Mesendoderm (in vitro differentiated cells): ENCODE measurements at regions not wholly inside any gene's neighbourhood (a gene's known extent, or its start where the extent isn't known, plus 50 kb on each side); places are given as distances from the start of the nearest gene placed in this dataset.

Experiments used
- DNase-seq: peaks from one replicate; pipeline ENCODE4 v3.0.0; 2013
- H2AK5ac ChIP-seq: 2 replicates; pipeline ENCODE4 v1.6.1; 2013; ENCODE audit warnings: low read length, inconsistent platforms
- H2BK120ac ChIP-seq: 2 replicates; pipeline ENCODE4 v1.6.1; 2013; ENCODE audit warnings: low read depth, mild to moderate bottlenecking, low read length, moderate library complexity, mixed read lengths
- H2BK15ac ChIP-seq: replicated peaks from 2 replicates; pipeline ENCODE4 v1.6.1; 2013; ENCODE audit warnings: low read depth, mild to moderate bottlenecking, moderate library complexity
- H2BK5ac ChIP-seq: 2 replicates; pipeline ENCODE4 v1.6.1; 2013; ENCODE audit warnings: low read length, inconsistent platforms
- H3K18ac ChIP-seq: 2 replicates; pipeline ENCODE4 v1.6.1; 2013; ENCODE audit warnings: mild to moderate bottlenecking, low read length, mixed read lengths
- H3K23ac ChIP-seq: one replicate; pipeline ENCODE4 v1.6.1; 2013; ENCODE audit warnings: low read length
- H3K27ac ChIP-seq: 2 replicates; pipeline ENCODE4 v1.5.1; 2013; ENCODE audit warnings: low read depth, mild to moderate bottlenecking, inconsistent platforms, low read length, moderate library complexity
- H3K27me3 ChIP-seq: 2 replicates; pipeline ENCODE4 v1.6.1; 2013; ENCODE audit warnings: low read length, control low read depth, mild to moderate bottlenecking, inconsistent platforms; ENCODE audit not compliant: insufficient read depth, poor library complexity
- H3K36me3 ChIP-seq: 2 replicates; pipeline ENCODE4 v1.6.1; 2013; ENCODE audit warnings: low read length, inconsistent platforms; ENCODE audit not compliant: control insufficient read depth, insufficient read depth
- H3K4ac ChIP-seq: one replicate; pipeline ENCODE4 v1.6.1; 2013; ENCODE audit warnings: low read depth, mild to moderate bottlenecking, low read length, moderate library complexity
- H3K4me1 ChIP-seq: 2 replicates; pipeline ENCODE4 v1.6.1; 2013; ENCODE audit warnings: low read depth, low read length, inconsistent platforms; ENCODE audit not compliant: control insufficient read depth
- H3K4me2 ChIP-seq: 2 replicates; pipeline ENCODE4 v1.6.1; 2013; ENCODE audit warnings: low read length
- H3K4me3 ChIP-seq: 2 replicates; pipeline ENCODE4 v1.5.1; 2013; ENCODE audit warnings: mild to moderate bottlenecking, low read length
- H3K56ac ChIP-seq: one replicate; pipeline ENCODE4 v1.6.1; 2013; ENCODE audit warnings: low read length
- H3K79me1 ChIP-seq: 2 replicates; pipeline ENCODE4 v1.6.1; 2013; ENCODE audit warnings: low read length, inconsistent platforms
- H3K79me2 ChIP-seq: 2 replicates; pipeline ENCODE4 v1.6.1; 2013; ENCODE audit warnings: mild to moderate bottlenecking, low read length; ENCODE audit not compliant: control insufficient read depth, insufficient read depth
- H3K9ac ChIP-seq: 2 replicates; pipeline ENCODE4 v1.6.1; 2013; ENCODE audit warnings: low read length, inconsistent platforms
- H4K5ac ChIP-seq: one replicate; pipeline ENCODE4 v1.6.1; 2013; ENCODE audit warnings: low read length
- H4K8ac ChIP-seq: one replicate; pipeline ENCODE4 v1.6.1; 2013; ENCODE audit warnings: low read depth, mild to moderate bottlenecking, control low read depth, low read length, moderate library complexity
- WGBS: extraction: QIAGEN DNeasy Blood & Tissue Kit; methylation state at CpG from one replicate; pipeline ENCODE4 v1.1.7; 2013; ENCODE audit warnings: low lambda C conversion rate, missing lambda C conversion rate; ENCODE audit not compliant: insufficient coverage; ENCODE audit errors: extremely low coverage; 5-methylcytosine and 5-hydroxymethylcytosine counted together

DNA sequence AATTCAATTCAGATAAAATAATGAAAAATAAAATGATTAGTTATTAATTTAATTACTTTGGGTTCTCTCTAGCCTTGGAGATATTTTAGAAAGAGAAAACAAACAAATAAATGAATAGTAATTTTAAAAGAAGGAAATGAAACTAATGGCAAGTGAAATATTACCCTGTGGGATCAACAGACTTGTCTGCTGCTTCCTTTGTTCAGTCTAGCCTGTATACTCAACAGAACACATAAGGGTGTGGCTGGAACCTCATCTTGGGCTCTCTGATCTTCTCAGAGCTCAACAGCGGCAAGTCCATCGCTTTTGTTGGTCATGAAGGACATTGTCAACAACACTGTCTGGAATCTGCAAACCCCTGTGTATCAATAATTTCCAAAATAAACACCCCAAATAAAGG lies 904.9 kb downstream of the IPMK start:
- H2BK5ac ChIP-seq = no peak overlapping the region
- H3K79me2 ChIP-seq = no peaks in the 10 kb centered on the region
- no peaks in the 10 kb centered on the region for H3K36me3 ChIP-seq
- H3K56ac ChIP-seq = no peak overlapping the region
- no peak overlapping the region for H3K4me2 ChIP-seq
- H2BK120ac ChIP-seq = no peak overlapping the region
- no peak overlapping the region for H3K4ac ChIP-seq
- H2AK5ac ChIP-seq = no peak overlapping the region
- no peaks in the 10 kb centered on the region for H3K79me1 ChIP-seq
- no CpG with 5 or more reads among the region's 2 CpGs for WGBS
- no peaks in the 10 kb centered on the region for H3K27me3 ChIP-seq
- no peak overlapping the region for H3K23ac ChIP-seq
- no peak overlapping the region for H3K27ac ChIP-seq
- H4K8ac ChIP-seq = no peak overlapping the region
- no peak overlapping the region for H3K18ac ChIP-seq
- no peak overlapping the region for H3K9ac ChIP-seq
- H3K4me1 ChIP-seq = no peaks in the 10 kb centered on the region
- H2BK15ac ChIP-seq = no peak overlapping the region
- no peak overlapping the region for H4K5ac ChIP-seq
- H3K4me3 ChIP-seq = no peak overlapping the region
- no peak for DNase-seq

DNA sequence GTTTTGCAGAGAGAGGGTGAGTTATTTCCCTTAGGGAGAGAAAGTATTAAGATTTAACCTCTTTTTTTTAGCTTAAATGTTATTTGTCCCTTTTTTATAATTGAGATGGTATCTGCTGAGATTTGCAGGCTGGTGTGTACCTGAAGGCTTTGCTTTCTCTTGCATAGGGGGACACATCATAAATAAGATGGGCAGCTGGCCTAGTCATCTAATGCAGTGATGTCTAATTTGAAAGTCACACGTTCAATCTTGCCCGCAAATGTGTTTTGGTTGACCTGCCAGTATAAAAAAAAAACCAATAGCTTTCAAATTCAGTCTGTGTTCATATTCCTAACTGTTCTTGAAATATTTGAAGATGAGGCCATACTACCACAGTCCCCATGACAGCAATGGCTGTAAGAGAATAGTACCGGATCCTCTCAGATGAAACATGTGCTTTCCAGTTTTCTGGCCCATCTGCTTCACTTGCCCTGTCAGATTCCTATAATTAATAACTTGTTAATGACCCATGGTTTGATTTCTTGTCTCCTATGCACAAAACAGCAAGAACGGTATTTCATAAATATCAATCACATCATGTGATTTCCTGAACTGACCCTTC lies 914.2 kb downstream of the IPMK start:
- no peak overlapping the region for H3K56ac ChIP-seq
- DNase-seq = no peak
- H3K79me2 ChIP-seq = no peaks in the 10 kb centered on the region
- no peaks in the 10 kb centered on the region for H3K36me3 ChIP-seq
- no peaks in the 10 kb centered on the region for H3K4me1 ChIP-seq
- H2BK5ac ChIP-seq = no peak overlapping the region
- H3K79me1 ChIP-seq = no peaks in the 10 kb centered on the region
- H3K4me3 ChIP-seq = no peak overlapping the region
- no CpG with 5 or more reads among the region's 4 CpGs for WGBS
- H3K9ac ChIP-seq = no peak overlapping the region
- no peak overlapping the region for H2AK5ac ChIP-seq
- H3K4ac ChIP-seq = no peak overlapping the region
- H3K27ac ChIP-seq = no peak overlapping the region
- H3K4me2 ChIP-seq = no peak overlapping the region
- H2BK120ac ChIP-seq = no peak overlapping the region
- H3K23ac ChIP-seq = no peak overlapping the region
- no peak overlapping the region for H2BK15ac ChIP-seq
- no peaks in the 10 kb centered on the region for H3K27me3 ChIP-seq
- no peak overlapping the region for H4K5ac ChIP-seq
- no peak overlapping the region for H4K8ac ChIP-seq
- H3K18ac ChIP-seq = no peak overlapping the region

DNA sequence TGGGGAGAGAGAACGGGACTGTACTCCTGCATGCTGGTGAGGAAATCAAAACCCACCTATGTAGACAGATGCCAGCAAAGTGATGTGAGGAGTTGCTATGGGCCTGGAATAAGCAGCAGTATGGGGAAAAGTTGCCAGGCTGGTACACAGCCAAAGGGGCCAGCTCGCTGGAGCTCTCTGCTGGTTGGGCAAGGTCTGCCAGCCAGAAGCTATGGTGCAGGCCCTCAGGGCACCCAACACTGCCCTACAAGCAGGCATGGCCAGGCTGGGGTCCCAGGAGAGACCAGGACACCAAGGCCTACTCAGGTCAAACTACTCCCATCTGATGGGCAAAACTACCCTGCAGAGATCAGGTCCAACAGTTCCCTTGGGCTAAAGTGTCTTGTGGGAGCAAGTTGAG lies 916.6 kb downstream of the IPMK start:
- no peaks in the 10 kb centered on the region for H3K79me1 ChIP-seq
- no peak for DNase-seq
- no peak overlapping the region for H2AK5ac ChIP-seq
- no peak overlapping the region for H2BK5ac ChIP-seq
- no CpG with 5 or more reads among the region's 2 CpGs for WGBS
- H3K27me3 ChIP-seq = no peaks in the 10 kb centered on the region
- no peak overlapping the region for H3K23ac ChIP-seq
- H3K18ac ChIP-seq = no peak overlapping the region
- H3K4me1 ChIP-seq = no peaks in the 10 kb centered on the region
- no peaks in the 10 kb centered on the region for H3K36me3 ChIP-seq
- H3K4me3 ChIP-seq = no peak overlapping the region
- H3K27ac ChIP-seq = no peak overlapping the region
- no peak overlapping the region for H3K4ac ChIP-seq
- H3K56ac ChIP-seq = no peak overlapping the region
- no peak overlapping the region for H4K8ac ChIP-seq
- H2BK120ac ChIP-seq = no peak overlapping the region
- H2BK15ac ChIP-seq = no peak overlapping the region
- no peak overlapping the region for H3K9ac ChIP-seq
- H4K5ac ChIP-seq = no peak overlapping the region
- H3K4me2 ChIP-seq = no peak overlapping the region
- no peaks in the 10 kb centered on the region for H3K79me2 ChIP-seq

DNA sequence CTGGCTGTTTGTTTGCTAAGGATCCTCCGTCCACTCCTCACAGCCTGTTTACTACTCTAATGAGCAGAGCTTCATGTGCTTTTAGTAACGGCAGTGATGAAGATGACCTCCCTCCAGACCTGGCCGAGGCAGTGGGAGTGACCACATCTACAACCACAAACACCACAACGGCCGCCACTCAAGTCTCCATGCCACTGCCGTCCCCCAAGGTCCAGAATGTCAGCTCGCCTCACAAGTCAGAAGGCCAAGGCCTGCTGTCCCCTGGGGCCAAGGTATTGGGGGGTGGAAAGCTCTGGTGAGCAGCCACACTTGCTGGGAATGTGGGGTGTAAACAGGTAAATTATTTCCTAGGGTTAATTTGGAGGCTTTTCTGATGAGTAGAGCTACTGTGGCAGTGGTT lies 926.4 kb downstream of the IPMK start:
- no peaks in the 10 kb centered on the region for H3K27me3 ChIP-seq
- H2BK5ac ChIP-seq = no peak overlapping the region
- no peak overlapping the region for H3K4me2 ChIP-seq
- no peak overlapping the region for H2AK5ac ChIP-seq
- no peak overlapping the region for H4K8ac ChIP-seq
- no peak overlapping the region for H3K4me3 ChIP-seq
- H3K56ac ChIP-seq = no peak overlapping the region
- H3K79me2 ChIP-seq = no peaks in the 10 kb centered on the region
- H3K79me1 ChIP-seq = no peaks in the 10 kb centered on the region
- H2BK15ac ChIP-seq = no peak overlapping the region
- no peak overlapping the region for H3K4ac ChIP-seq
- no peaks in the 10 kb centered on the region for H3K4me1 ChIP-seq
- H3K36me3 ChIP-seq = no peaks in the 10 kb centered on the region
- no peak overlapping the region for H3K9ac ChIP-seq
- no peak for DNase-seq
- H3K27ac ChIP-seq = no peak overlapping the region
- no peak overlapping the region for H2BK120ac ChIP-seq
- WGBS = no CpG with 5 or more reads among the region's 7 CpGs
- no peak overlapping the region for H3K18ac ChIP-seq
- no peak overlapping the region for H3K23ac ChIP-seq
- H4K5ac ChIP-seq = no peak overlapping the region

DNA sequence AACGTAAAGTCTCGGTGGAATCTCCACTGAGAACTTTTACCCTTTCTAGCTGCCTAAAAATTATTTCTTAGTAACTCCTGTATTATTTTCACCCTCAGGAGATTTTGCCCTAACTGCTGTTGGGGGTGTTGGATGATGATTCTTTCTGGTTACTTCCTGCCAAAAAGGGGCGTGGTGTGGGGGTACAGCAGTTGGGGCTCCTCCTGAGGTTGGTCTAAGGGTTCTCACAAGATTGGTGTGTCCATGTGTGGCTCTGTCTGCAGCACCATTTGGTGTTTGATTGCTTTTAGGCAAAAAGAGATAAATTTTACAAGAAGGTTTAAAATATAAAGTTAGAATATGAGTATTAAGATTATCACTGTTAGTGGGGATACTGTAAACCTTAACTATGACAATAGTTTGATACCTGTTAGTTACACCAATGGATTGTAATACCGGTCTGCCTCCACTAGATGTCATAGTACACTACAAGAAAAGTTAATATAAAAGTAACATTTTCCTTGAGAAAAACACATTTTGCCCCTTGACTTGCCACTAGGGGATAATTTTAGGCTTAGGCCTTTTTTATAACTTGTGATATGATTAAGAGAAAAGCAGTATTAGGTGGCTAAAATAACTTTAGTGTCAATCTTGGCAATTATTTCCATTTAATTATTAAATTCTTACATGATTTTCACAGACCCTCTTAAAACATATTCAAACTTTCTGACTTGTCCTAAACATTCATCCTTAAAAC lies 928.7 kb downstream of the IPMK start:
- peak; percentile 64 for DNase-seq

DNA sequence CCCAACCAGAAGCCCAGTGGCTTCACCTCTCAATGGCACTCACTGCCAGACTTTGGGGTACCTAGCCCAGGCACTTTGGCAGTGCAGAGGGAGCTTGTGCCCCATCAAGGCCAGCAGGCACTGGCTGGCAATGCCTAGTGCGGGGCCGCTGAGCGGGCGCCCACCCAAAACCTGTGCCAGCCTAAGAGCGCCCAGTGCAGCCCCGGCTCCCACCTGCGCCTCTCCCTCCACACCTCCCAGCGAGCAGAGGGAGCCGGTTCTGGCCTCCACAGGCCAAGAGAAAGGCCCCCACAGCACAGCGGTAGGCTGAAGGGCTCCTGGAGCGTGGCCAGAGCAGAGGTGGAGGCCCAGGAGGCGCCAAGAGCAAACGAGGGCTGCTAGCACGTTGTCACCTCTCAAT lies 930.8 kb downstream of the IPMK start:
- WGBS = no CpG with 5 or more reads among the region's 14 CpGs

More for the DNA sequence above, 928.7 kb downstream of the IPMK start:
- H3K18ac ChIP-seq = no peak overlapping the region
- no peak overlapping the region for H2AK5ac ChIP-seq
- H3K27ac ChIP-seq = no peak overlapping the region
- H4K5ac ChIP-seq = no peak overlapping the region
- H3K23ac ChIP-seq = no peak overlapping the region
- no peak overlapping the region for H3K56ac ChIP-seq
- H3K27me3 ChIP-seq = no peaks in the 10 kb centered on the region
- H3K4me2 ChIP-seq = no peak overlapping the region
- H2BK5ac ChIP-seq = no peak overlapping the region
- no peak overlapping the region for H3K4me3 ChIP-seq
- H3K4me1 ChIP-seq = no peaks in the 10 kb centered on the region
- no peak overlapping the region for H2BK15ac ChIP-seq
- H3K9ac ChIP-seq = no peak overlapping the region
- no peak overlapping the region for H3K4ac ChIP-seq
- no peaks in the 10 kb centered on the region for H3K79me1 ChIP-seq
- H2BK120ac ChIP-seq = no peak overlapping the region
- no peak overlapping the region for H4K8ac ChIP-seq
- no peaks in the 10 kb centered on the region for H3K79me2 ChIP-seq
- WGBS = no CpG with 5 or more reads among the region's 4 CpGs
- no peaks in the 10 kb centered on the region for H3K36me3 ChIP-seq

More for the DNA sequence above, 930.8 kb downstream of the IPMK start:
- no peak overlapping the region for H3K9ac ChIP-seq
- no peaks in the 10 kb centered on the region for H3K79me2 ChIP-seq
- H3K4me2 ChIP-seq = no peak overlapping the region
- H2BK120ac ChIP-seq = no peak overlapping the region
- no peak overlapping the region for H4K8ac ChIP-seq
- H3K27ac ChIP-seq = no peak overlapping the region
- no peak overlapping the region for H2AK5ac ChIP-seq
- H3K4me3 ChIP-seq = no peak overlapping the region
- H3K4ac ChIP-seq = no peak overlapping the region
- H3K56ac ChIP-seq = no peak overlapping the region
- no peak overlapping the region for H4K5ac ChIP-seq
- H3K4me1 ChIP-seq = no peaks in the 10 kb centered on the region
- no peak overlapping the region for H2BK15ac ChIP-seq
- no peaks in the 10 kb centered on the region for H3K27me3 ChIP-seq
- no peak for DNase-seq
- no peak overlapping the region for H2BK5ac ChIP-seq
- H3K23ac ChIP-seq = no peak overlapping the region
- H3K18ac ChIP-seq = no peak overlapping the region
- no peaks in the 10 kb centered on the region for H3K36me3 ChIP-seq
- H3K79me1 ChIP-seq = no peaks in the 10 kb centered on the region
